HEK293T (cell line): ENCODE measurements at regions not wholly inside any gene's neighbourhood (a gene's known extent, or its start where the extent isn't known, plus 50 kb on each side); places are given as distances from the start of the nearest gene placed in this dataset.

Experiments used
- ARNT ChIP-seq: fragments of 450-650 bp; IDR thresholded peaks from 2 replicates; pipeline ENCODE4 v1.6.1; 2017; ENCODE audit warnings: mild to moderate bottlenecking
- BHLHE40 ChIP-seq: fragments of 450-650 bp; IDR thresholded peaks from 2 replicates; pipeline ENCODE4 v1.6.1; 2016; ENCODE audit warnings: mild to moderate bottlenecking, moderate library complexity, borderline replicate concordance
- FOXA1 ChIP-seq: fragments of 450-650 bp; IDR thresholded peaks from 2 replicates; pipeline ENCODE4 v1.6.1; 2016; ENCODE audit warnings: mild to moderate bottlenecking
- FOXK2 ChIP-seq: fragments of 450-650 bp; IDR thresholded peaks from 2 replicates; pipeline ENCODE4 v1.6.1; 2016; ENCODE audit warnings: mild to moderate bottlenecking
- FOXM1 ChIP-seq: fragments of 450-650 bp; IDR thresholded peaks from 2 replicates; pipeline ENCODE4 v1.6.1; 2017; ENCODE audit warnings: mild to moderate bottlenecking, borderline replicate concordance
- HDGF ChIP-seq: fragments of 450-650 bp; IDR thresholded peaks from 2 replicates; pipeline ENCODE4 v1.6.1; 2017; ENCODE audit warnings: antibody characterized with exemption, borderline replicate concordance
- SP1 ChIP-seq: fragments of 450-650 bp; IDR thresholded peaks from 2 replicates; pipeline ENCODE4 v1.6.1; 2017
- SUZ12 ChIP-seq: fragments of 450-650 bp; IDR thresholded peaks from 2 replicates; pipeline ENCODE4 v1.6.1; 2016; ENCODE audit warnings: mild to moderate bottlenecking
- TARDBP ChIP-seq: fragments of 450-650 bp; IDR thresholded peaks from 2 replicates; pipeline ENCODE4 v1.6.1; 2016

DNA sequence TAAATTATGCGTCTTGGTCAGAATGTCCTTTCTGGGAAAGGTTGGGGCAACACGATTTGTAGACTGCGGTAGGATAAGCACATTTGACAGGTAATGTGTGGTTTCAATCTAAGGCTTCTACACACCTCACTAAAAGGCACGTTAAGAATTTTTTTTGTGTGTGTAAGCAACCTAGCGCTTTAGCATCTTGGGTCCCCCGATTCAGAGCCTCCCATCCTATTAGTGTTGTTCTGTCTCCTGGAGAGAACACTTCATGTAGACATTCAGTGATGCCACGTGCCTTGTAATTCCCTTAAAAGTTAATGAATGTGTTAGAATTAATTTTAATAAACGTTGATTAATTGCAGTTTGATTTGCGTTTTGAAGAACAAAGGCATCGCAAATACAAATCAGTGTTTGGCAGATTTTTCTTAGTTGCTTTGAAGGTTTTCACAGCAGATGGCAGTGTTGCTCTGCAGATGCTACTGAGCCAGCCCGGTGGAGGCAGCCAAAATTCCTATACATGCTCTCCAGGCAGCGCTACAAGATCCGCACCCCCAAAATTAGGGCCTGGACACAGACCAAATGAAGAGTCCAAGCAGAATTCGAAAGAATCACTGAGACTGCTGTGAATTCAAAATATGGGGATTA lies 63.5 kb downstream of the OTOL1 start:
- no peak for TF ChIP-seq ARNT
- no peak for TF ChIP-seq FOXK2
- no peak for TF ChIP-seq TARDBP
- no peak for TF ChIP-seq BHLHE40
- TF ChIP-seq HDGF: no peak
- no peak for TF ChIP-seq FOXM1
- no peak for TF ChIP-seq FOXA1
- TF ChIP-seq SUZ12: no peak
- no peak for TF ChIP-seq SP1
